Endothelial cell (in vitro differentiated cells): ENCODE measurements at regions not wholly inside any gene's neighbourhood (a gene's known extent, or its start where the extent isn't known, plus 50 kb on each side); places are given as distances from the start of the nearest gene placed in this dataset.

Experiments used
- DNase-seq: peaks from one replicate; pipeline ENCODE4 v3.0.0; 2021; ENCODE audit warnings: low spot score
- H3K27ac Mint-ChIP-seq: one replicate; pipeline ENCODE4 v1.8.0; 2021; ENCODE audit warnings: mixed read lengths, inconsistent platforms; ENCODE audit not compliant: unreplicated experiment
- H3K27me3 Mint-ChIP-seq: one replicate; pipeline ENCODE4 v1.8.0; 2021; ENCODE audit warnings: mild to moderate bottlenecking, moderate library complexity, mixed read lengths, inconsistent platforms; ENCODE audit not compliant: unreplicated experiment
- H3K36me3 Mint-ChIP-seq: one replicate; pipeline ENCODE4 v1.8.0; 2021; ENCODE audit warnings: mild to moderate bottlenecking, low read depth, mixed read lengths, inconsistent platforms; ENCODE audit not compliant: unreplicated experiment
- H3K4me1 Mint-ChIP-seq: one replicate; pipeline ENCODE4 v1.8.0; 2021; ENCODE audit warnings: mild to moderate bottlenecking, mixed read lengths, inconsistent platforms; ENCODE audit not compliant: unreplicated experiment
- H3K4me3 Mint-ChIP-seq: one replicate; pipeline ENCODE4 v1.8.0; 2021; ENCODE audit warnings: mild to moderate bottlenecking, mixed read lengths, inconsistent platforms; ENCODE audit not compliant: unreplicated experiment
- H3K9me3 Mint-ChIP-seq: one replicate; pipeline ENCODE4 v1.8.0; 2021; ENCODE audit warnings: mixed read lengths, inconsistent platforms; ENCODE audit not compliant: unreplicated experiment
- TF ChIP-seq, protein P1 (sequence below): fragments of 200-600 bp; sonication (generic); IDR thresholded peaks from one replicate; pipeline ENCODE4 v1.5.0; 2021; ENCODE audit warnings: antibody characterized with exemption; ENCODE audit not compliant: unreplicated experiment

GRCh38 chr5:39502704-39503103 is 77.9 kb upstream of the DAB2 start:
- no peaks in the 10 kb centered on the region for H3K4me1 Mint-ChIP-seq
- no peak overlapping the region for H3K4me3 Mint-ChIP-seq
- H3K36me3 Mint-ChIP-seq = no peaks in the 10 kb centered on the region
- H3K9me3 Mint-ChIP-seq = no peaks in the 10 kb centered on the region
- TF ChIP-seq, protein P1, sequence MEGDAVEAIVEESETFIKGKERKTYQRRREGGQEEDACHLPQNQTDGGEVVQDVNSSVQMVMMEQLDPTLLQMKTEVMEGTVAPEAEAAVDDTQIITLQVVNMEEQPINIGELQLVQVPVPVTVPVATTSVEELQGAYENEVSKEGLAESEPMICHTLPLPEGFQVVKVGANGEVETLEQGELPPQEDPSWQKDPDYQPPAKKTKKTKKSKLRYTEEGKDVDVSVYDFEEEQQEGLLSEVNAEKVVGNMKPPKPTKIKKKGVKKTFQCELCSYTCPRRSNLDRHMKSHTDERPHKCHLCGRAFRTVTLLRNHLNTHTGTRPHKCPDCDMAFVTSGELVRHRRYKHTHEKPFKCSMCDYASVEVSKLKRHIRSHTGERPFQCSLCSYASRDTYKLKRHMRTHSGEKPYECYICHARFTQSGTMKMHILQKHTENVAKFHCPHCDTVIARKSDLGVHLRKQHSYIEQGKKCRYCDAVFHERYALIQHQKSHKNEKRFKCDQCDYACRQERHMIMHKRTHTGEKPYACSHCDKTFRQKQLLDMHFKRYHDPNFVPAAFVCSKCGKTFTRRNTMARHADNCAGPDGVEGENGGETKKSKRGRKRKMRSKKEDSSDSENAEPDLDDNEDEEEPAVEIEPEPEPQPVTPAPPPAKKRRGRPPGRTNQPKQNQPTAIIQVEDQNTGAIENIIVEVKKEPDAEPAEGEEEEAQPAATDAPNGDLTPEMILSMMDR = no peak
- no peaks in the 10 kb centered on the region for H3K27me3 Mint-ChIP-seq
- DNase-seq = no peak
- H3K27ac Mint-ChIP-seq = no peak overlapping the region

DNA sequence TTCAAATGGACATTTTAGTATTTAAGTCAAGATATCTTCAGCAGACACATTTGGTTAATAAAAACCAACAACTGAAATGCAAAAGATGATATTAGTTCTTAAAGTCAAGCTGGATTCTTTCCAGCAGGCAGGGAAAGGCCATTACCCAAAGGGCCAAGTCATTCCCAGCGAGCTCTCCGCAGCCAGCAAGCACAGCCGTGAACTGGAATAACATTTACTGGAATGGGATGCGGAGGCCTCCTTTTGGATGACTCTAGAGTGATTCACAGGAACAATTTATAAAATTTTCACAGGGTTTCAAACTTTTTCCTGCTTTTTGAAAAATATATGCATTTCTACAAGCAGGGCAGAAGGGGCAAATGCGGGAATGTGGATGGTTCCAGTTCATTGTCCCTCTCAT is 76.6 kb upstream of the DAB2 start:
- Mint-ChIP-seq H3K9me3 (no peaks in the 10 kb centered on the region), H3K27me3 (no peaks in the 10 kb centered on the region), H3K4me3 (no peak overlapping the region), H3K27ac (no peak overlapping the region), H3K4me1 (no peaks in the 10 kb centered on the region), H3K36me3 (no peaks in the 10 kb centered on the region)
- DNase-seq = no peak
- TF ChIP-seq, protein P1 = no peak

DNA sequence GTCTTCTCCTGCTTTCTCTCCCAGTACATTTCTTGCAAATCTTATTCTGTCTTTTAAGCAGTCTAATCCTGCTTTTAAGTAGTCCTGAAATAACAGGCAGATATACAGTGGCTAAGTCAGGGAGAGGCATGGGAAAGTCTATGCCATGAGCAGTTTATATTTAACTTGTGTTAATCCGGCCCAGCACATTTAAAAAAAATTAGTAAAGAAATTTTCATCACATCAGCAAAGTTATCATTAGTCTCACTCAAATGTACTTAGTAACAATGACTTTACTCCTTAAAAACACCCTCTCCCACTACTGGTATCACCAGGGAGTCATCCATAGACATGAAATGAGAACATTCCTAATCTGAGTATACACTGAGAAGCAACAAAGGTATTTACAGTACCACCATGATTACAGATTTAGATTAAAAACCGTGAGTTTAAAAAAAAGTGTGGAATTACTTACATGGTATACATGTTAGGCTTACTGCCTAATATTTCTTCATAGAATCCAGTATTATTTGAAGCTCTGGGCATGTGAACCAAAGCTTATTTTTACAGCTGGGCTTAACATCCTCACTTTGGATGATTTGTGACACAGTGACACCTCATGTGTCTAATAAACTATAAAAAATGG is 75.9 kb upstream of the DAB2 start:
- Mint-ChIP-seq H3K9me3 (no peaks in the 10 kb centered on the region), H3K27me3 (no peaks in the 10 kb centered on the region), H3K4me3 (no peak overlapping the region), H3K27ac (no peak overlapping the region), H3K4me1 (no peaks in the 10 kb centered on the region), H3K36me3 (no peaks in the 10 kb centered on the region)
- DNase-seq = no peak
- TF ChIP-seq, protein P1 = no peak

- Mint-ChIP-seq H3K4me1 (peaks cover 4% of the 10 kb centered on the region), H3K27ac (no peak overlapping the region), H3K27me3 (no peaks in the 10 kb centered on the region), H3K36me3 (no peaks in the 10 kb centered on the region), H3K9me3 (no peaks in the 10 kb centered on the region), H3K4me3 (no peak overlapping the region)
- TF ChIP-seq, protein P1 = no peak
- no peak for DNase-seq
Observed at GRCh38 chr5:39498278-39498952, 73.6 kb upstream of the DAB2 start.

- no peaks in the 10 kb centered on the region for H3K9me3 Mint-ChIP-seq
- no peaks in the 10 kb centered on the region for H3K36me3 Mint-ChIP-seq
- H3K4me1 Mint-ChIP-seq = peaks cover 4% of the 10 kb centered on the region
- H3K4me3 Mint-ChIP-seq = no peak overlapping the region
- no peak overlapping the region for H3K27ac Mint-ChIP-seq
- H3K27me3 Mint-ChIP-seq = no peaks in the 10 kb centered on the region
- TF ChIP-seq, protein P1 = no peak
- DNase-seq = no peak
Observed at GRCh38 chr5:39497322-39497721, 72.5 kb upstream of the DAB2 start.
